DND-41 (cell line): ENCODE measurements at regions not wholly inside any gene's neighbourhood (a gene's known extent, or its start where the extent isn't known, plus 50 kb on each side); places are given as distances from the start of the nearest gene placed in this dataset.

Experiments used
- ATAC-seq: fragments of 200-7000 bp; cut with Tn5 transposase; 3 replicates; pipeline ENCODE4 v1.9.1; 2021; ENCODE audit warnings: low read depth; ENCODE audit not compliant: insufficient read depth
- DNase-seq: peaks from one replicate; pipeline ENCODE4 v3.0.0-alpha.2; 2020
- H2AFZ ChIP-seq: 2 replicates; pipeline ENCODE4 v1.6.0; 2012; ENCODE audit warnings: low read depth, low read length
- H3K27ac ChIP-seq: 2 replicates; pipeline ENCODE4 v1.5.1; 2012; ENCODE audit warnings: low read length, inconsistent platforms
- H3K27me3 ChIP-seq: fragments of 200-600 bp; sonication (generic); 2 replicates; pipeline ENCODE4 v1.6.0; 2012; ENCODE audit warnings: low read length, mild to moderate bottlenecking, inconsistent platforms; ENCODE audit not compliant: insufficient read depth, poor library complexity
- H3K36me3 ChIP-seq: 2 replicates; pipeline ENCODE4 v1.5.1; 2012; ENCODE audit warnings: low read length, inconsistent platforms; ENCODE audit not compliant: insufficient read depth
- H3K4me1 ChIP-seq: 2 replicates; pipeline ENCODE4 v1.5.1; 2012; ENCODE audit warnings: mild to moderate bottlenecking, low read length; ENCODE audit not compliant: insufficient read depth
- H3K4me2 ChIP-seq: 2 replicates; pipeline ENCODE4 v1.6.0; 2012; ENCODE audit warnings: mild to moderate bottlenecking, moderate library complexity, low read length, inconsistent platforms; ENCODE audit not compliant: insufficient read depth
- H3K4me3 ChIP-seq, 2 experiments: fragments of 200-600 bp in 1 of 2; shearing (Covaris generic) in 1 of 2; 2 replicates each; pipeline ENCODE4 v1.5.1; 2012 to 2016; ENCODE audit warnings: inconsistent platforms in 2 of 2, low read length in 2 of 2, mild to moderate bottlenecking in 2 of 2, low read depth in 1 of 2, moderate library complexity in 1 of 2
- H3K79me2 ChIP-seq: 2 replicates; pipeline ENCODE4 v1.6.0; 2012; ENCODE audit warnings: low read length, inconsistent platforms; ENCODE audit not compliant: insufficient read depth
- H3K9ac ChIP-seq: 2 replicates; pipeline ENCODE4 v1.6.0; 2012; ENCODE audit warnings: low read depth, mild to moderate bottlenecking, inconsistent platforms, low read length, moderate library complexity
- H3K9me3 ChIP-seq: 2 replicates; pipeline ENCODE4 v1.5.1; 2012; ENCODE audit warnings: low read length, moderate library complexity, mild to moderate bottlenecking, inconsistent platforms; ENCODE audit not compliant: insufficient read depth, severe bottlenecking
- H4K20me1 ChIP-seq: 2 replicates; pipeline ENCODE4 v1.6.0; 2012; ENCODE audit warnings: low read length; ENCODE audit not compliant: insufficient read depth
- EZH2 ChIP-seq: IDR thresholded peaks from 3 replicates; pipeline ENCODE4 v1.6.1; 2012; ENCODE audit warnings: borderline replicate concordance, low read depth, mild to moderate bottlenecking, moderate library complexity, low read length, inconsistent platforms; ENCODE audit not compliant: severe bottlenecking
- TF ChIP-seq, protein P1 (sequence below): IDR thresholded peaks from 2 replicates; pipeline ENCODE4 v1.5.1; 2012; ENCODE audit warnings: borderline replicate concordance, low read length, moderate library complexity, mild to moderate bottlenecking; ENCODE audit not compliant: poor library complexity, severe bottlenecking; ENCODE audit errors: extremely low read depth

GRCh38 chr5:126365446-126366198 lies 57.6 kb upstream of the GRAMD2B start:
- Histone ChIP-seq H3K4me3 (no peak overlapping the region), H3K36me3 (no peaks in the 10 kb centered on the region), H3K9me3 (no peaks in the 10 kb centered on the region), H2AFZ (no peak overlapping the region), H3K4me1 (no peaks in the 10 kb centered on the region), H3K4me2 (no peak overlapping the region), H3K9ac (no peak overlapping the region), H3K27me3 (peaks cover 7% of the 10 kb centered on the region), H3K79me2 (no peaks in the 10 kb centered on the region), H3K27ac (no peak overlapping the region), H4K20me1 (no peaks in the 10 kb centered on the region)
- no peak for DNase-seq
- ATAC-seq: no peak
- TF ChIP-seq EZH2: no peak
- TF ChIP-seq, protein P1, sequence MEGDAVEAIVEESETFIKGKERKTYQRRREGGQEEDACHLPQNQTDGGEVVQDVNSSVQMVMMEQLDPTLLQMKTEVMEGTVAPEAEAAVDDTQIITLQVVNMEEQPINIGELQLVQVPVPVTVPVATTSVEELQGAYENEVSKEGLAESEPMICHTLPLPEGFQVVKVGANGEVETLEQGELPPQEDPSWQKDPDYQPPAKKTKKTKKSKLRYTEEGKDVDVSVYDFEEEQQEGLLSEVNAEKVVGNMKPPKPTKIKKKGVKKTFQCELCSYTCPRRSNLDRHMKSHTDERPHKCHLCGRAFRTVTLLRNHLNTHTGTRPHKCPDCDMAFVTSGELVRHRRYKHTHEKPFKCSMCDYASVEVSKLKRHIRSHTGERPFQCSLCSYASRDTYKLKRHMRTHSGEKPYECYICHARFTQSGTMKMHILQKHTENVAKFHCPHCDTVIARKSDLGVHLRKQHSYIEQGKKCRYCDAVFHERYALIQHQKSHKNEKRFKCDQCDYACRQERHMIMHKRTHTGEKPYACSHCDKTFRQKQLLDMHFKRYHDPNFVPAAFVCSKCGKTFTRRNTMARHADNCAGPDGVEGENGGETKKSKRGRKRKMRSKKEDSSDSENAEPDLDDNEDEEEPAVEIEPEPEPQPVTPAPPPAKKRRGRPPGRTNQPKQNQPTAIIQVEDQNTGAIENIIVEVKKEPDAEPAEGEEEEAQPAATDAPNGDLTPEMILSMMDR: no peak

DNA sequence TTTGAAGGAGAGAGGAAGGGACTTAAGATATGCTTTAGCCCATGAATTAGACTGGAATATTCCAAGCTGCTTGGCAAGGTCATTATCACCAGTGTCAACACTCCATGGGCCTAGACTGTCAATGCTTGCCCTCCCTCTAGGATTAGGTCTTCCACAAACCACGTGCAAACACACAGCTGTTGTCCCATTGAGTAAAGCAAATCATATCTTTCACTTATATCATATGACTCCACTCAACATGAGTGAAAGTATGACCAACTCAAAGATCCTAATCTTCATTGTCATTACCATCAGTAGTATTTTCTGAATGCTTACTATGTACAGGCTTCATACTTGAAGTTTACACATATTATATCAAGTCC lies 57.0 kb upstream of the GRAMD2B start:
- ATAC-seq (no peak), DNase-seq (no peak)
- Histone ChIP-seq H3K27me3 (peaks cover 5% of the 10 kb centered on the region), H3K36me3 (no peaks in the 10 kb centered on the region), H3K9me3 (no peaks in the 10 kb centered on the region), H3K79me2 (no peaks in the 10 kb centered on the region), H3K4me3 (no peak overlapping the region), H3K27ac (no peak overlapping the region), H2AFZ (no peak overlapping the region), H3K4me2 (no peak overlapping the region), H3K9ac (no peak overlapping the region), H3K4me1 (no peaks in the 10 kb centered on the region), H4K20me1 (no peaks in the 10 kb centered on the region)
- no peak for TF ChIP-seq EZH2
- TF ChIP-seq, protein P1: no peak

- Histone ChIP-seq H4K20me1 (no peaks in the 10 kb centered on the region), H3K9me3 (no peaks in the 10 kb centered on the region), H3K9ac (no peak overlapping the region), H3K4me1 (no peaks in the 10 kb centered on the region), H3K79me2 (no peaks in the 10 kb centered on the region), H2AFZ (no peak overlapping the region), H3K27me3 (no peaks in the 10 kb centered on the region), H3K27ac (no peak overlapping the region), H3K36me3 (no peaks in the 10 kb centered on the region), H3K4me3 (no peak overlapping the region), H3K4me2 (no peak overlapping the region)
- TF ChIP-seq EZH2: no peak
- TF ChIP-seq, protein P1: no peak
- DNase-seq (no peak), ATAC-seq (no peak)
Measured at GRCh38 chr5:126368239-126368812, 54.9 kb upstream of the GRAMD2B start.
